ENCODE measurements at regions not wholly inside any gene's neighbourhood (a gene's known extent, or its start where the extent isn't known, plus 50 kb on each side); places are given as distances from the start of the nearest gene placed in this dataset.

GRCh38 chr1:34404804-34405203 is 228.1 kb downstream of the C1orf94 start:
- no peaks in the 10 kb centered on the region for H3K27me3 ChIP-seq
- TF ChIP-seq EP300 (IDR thresholded peaks at IDR 0.05) (no peak), POLR2AphosphoS5 (IDR thresholded peaks at IDR 0.05) (no peak), CTCF (IDR thresholded peaks at IDR 0.05) (no peak), POLR2A (IDR thresholded peaks at IDR 0.05) (no peak)
- H3K9me3 ChIP-seq, result peaks cover 0 to 8% (median 3%) of the 10 kb centered on the region in 4 donors
- peaks cover 15 to 25% (median 16%) of the 10 kb centered on the region in 4 donors for H3K4me1 ChIP-seq
- intact Hi-C loops (cut with DNase I; ENCODE audit: low total_unique reads), result no loop called here
- no peak overlapping the region for H3K27ac ChIP-seq
- no peaks in the 10 kb centered on the region for H3K36me3 ChIP-seq
- no peak overlapping the region for H3K4me3 ChIP-seq
- DNase-seq, result no peak

- Histone ChIP-seq H3K4me3 (no peak overlapping the region), H3K27me3 (no peaks in the 10 kb centered on the region), H3K9me3 (peaks cover 0 to 8% (median 3%) of the 10 kb centered on the region in 4 donors), H3K4me1 (peaks cover 15 to 25% (median 16%) of the 10 kb centered on the region in 4 donors), H3K36me3 (no peaks in the 10 kb centered on the region), H3K27ac (no peak overlapping the region)
- WGBS, 5 donors, result 47 to 71% (median 62%) methylated on average over 2 of the region's 2 CpGs
- DNase-seq, result no peak
- intact Hi-C loops (cut with DNase I; ENCODE audit: low total_unique reads), result no loop called here
- no peak for TF ChIP-seq POLR2A (IDR thresholded peaks at IDR 0.05)
- TF ChIP-seq CTCF (IDR thresholded peaks at IDR 0.05), result no peak
- TF ChIP-seq EP300 (IDR thresholded peaks at IDR 0.05), result no peak
- TF ChIP-seq POLR2AphosphoS5 (IDR thresholded peaks at IDR 0.05), result no peak
These were observed 228.7 kb downstream of the C1orf94 start for GRCh38 chr1:34405266-34405959.

- TF ChIP-seq POLR2AphosphoS5 (IDR thresholded peaks at IDR 0.05) (peak in 2 of 3 donors; percentile 52 to 59), CTCF (IDR thresholded peaks at IDR 0.05) (no peak)
- Histone ChIP-seq H3K4me3 (no peak overlapping the region), H3K4me1 (peaks cover 15 to 21% (median 16%) of the 10 kb centered on the region in 4 donors), H3K36me3 (no peaks in the 10 kb centered on the region), H3K27me3 (no peaks in the 10 kb centered on the region), H3K9me3 (peaks cover 0 to 8% (median 3%) of the 10 kb centered on the region in 4 donors), H3K27ac (peak overlapping the region; percentile 48 to 76 (median 73))
- intact Hi-C loops (cut with DNase I; ENCODE audit: low total_unique reads), result no loop called here
- peak; percentile 36 to 81 for DNase-seq
- WGBS, 5 donors, result 6 to 23% (median 16%) methylated on average over 5 of the region's 5 CpGs
These were observed 229.7 kb downstream of the C1orf94 start for GRCh38 chr1:34406377-34406776.

- TF ChIP-seq POLR2AphosphoS5 (IDR thresholded peaks at IDR 0.05) (peak in 1 of 3 donors; percentile 24), CTCF (IDR thresholded peaks at IDR 0.05) (no peak), POLR2A (IDR thresholded peaks at IDR 0.05) (no peak)
- peak; percentile 34 to 67 for DNase-seq
- Histone ChIP-seq H3K27me3 (no peaks in the 10 kb centered on the region), H3K9me3 (peaks cover 0 to 8% (median 3%) of the 10 kb centered on the region in 4 donors), H3K4me1 (peaks cover 15 to 21% (median 16%) of the 10 kb centered on the region in 4 donors), H3K4me3 (no peak overlapping the region), H3K36me3 (no peaks in the 10 kb centered on the region), H3K27ac (peak overlapping the region; percentile 28 to 76 (median 59))
- intact Hi-C loops (cut with DNase I; ENCODE audit: low total_unique reads), result no loop called here
- 38 to 46% (median 40%) methylated on average over 9 of the region's 9 CpGs for WGBS, 5 donors
These were observed 230.3 kb downstream of the C1orf94 start for GRCh38 chr1:34406833-34407539.
